ENCODE measurements at regions not wholly inside any gene's neighbourhood (a gene's known extent, or its start where the extent isn't known, plus 50 kb on each side); places are given as distances from the start of the nearest gene placed in this dataset.

- DNase-seq (ENCODE audit: low spot score in 2 of 2): no peak
- intact Hi-C loops (cut with DNase I; ENCODE audit: low total_unique reads): no loop called here
- no peaks in the 10 kb centered on the region for H3K27me3 ChIP-seq
- H3K27ac ChIP-seq: no peak overlapping the region
- TF ChIP-seq CTCF (IDR thresholded peaks at IDR 0.05) (no peak), POLR2AphosphoS5 (IDR thresholded peaks at IDR 0.05) (no peak), POLR2A (IDR thresholded peaks at IDR 0.05) (no peak)
- H3K4me3 ChIP-seq: no peak overlapping the region
- no peaks in the 10 kb centered on the region for H3K36me3 ChIP-seq
- H3K9me3 ChIP-seq: no peaks in the 10 kb centered on the region
- H3K4me1 ChIP-seq: no peaks in the 10 kb centered on the region
Measured at GRCh38 chr16:9476744-9477143, 385.3 kb downstream of the HAPSTR1 start.

GRCh38 chr16:9479008-9479407 lies 387.6 kb downstream of the HAPSTR1 start:
- Histone ChIP-seq H3K27ac (no peak overlapping the region), H3K9me3 (no peaks in the 10 kb centered on the region), H3K4me1 (no peaks in the 10 kb centered on the region), H3K36me3 (no peaks in the 10 kb centered on the region), H3K27me3 (no peaks in the 10 kb centered on the region), H3K4me3 (no peak overlapping the region)
- no peak for TF ChIP-seq CTCF (IDR thresholded peaks at IDR 0.05)
- no peak for TF ChIP-seq POLR2A (IDR thresholded peaks at IDR 0.05)
- no peak for TF ChIP-seq POLR2AphosphoS5 (IDR thresholded peaks at IDR 0.05)
- intact Hi-C loops (cut with DNase I; ENCODE audit: low total_unique reads): no loop called here
- no peak for DNase-seq (ENCODE audit: low spot score in 2 of 2)

- Histone ChIP-seq H3K36me3 (no peaks in the 10 kb centered on the region), H3K27me3 (no peaks in the 10 kb centered on the region), H3K9me3 (no peaks in the 10 kb centered on the region), H3K4me3 (no peak overlapping the region), H3K27ac (no peak overlapping the region), H3K4me1 (no peaks in the 10 kb centered on the region)
- intact Hi-C loops (cut with DNase I; ENCODE audit: low total_unique reads): no loop called here
- no peak for DNase-seq (ENCODE audit: low spot score in 2 of 2)
- TF ChIP-seq CTCF (IDR thresholded peaks at IDR 0.05) (no peak), POLR2A (IDR thresholded peaks at IDR 0.05) (no peak), POLR2AphosphoS5 (IDR thresholded peaks at IDR 0.05) (no peak)
Measured at GRCh38 chr16:9480503-9480902, 389.1 kb downstream of the HAPSTR1 start.

- intact Hi-C loops (cut with DNase I; ENCODE audit: low total_unique reads): no loop called here
- H3K27me3 ChIP-seq: no peaks in the 10 kb centered on the region
Measured at GRCh38 chr16:9481747-9482730, 390.6 kb downstream of the HAPSTR1 start.

More at GRCh38 chr16:9481747-9482730, 390.6 kb downstream of the HAPSTR1 start:
- no peak for DNase-seq (ENCODE audit: low spot score in 2 of 2)
- H3K36me3 ChIP-seq: no peaks in the 10 kb centered on the region
- no peaks in the 10 kb centered on the region for H3K9me3 ChIP-seq
- no peak overlapping the region for H3K4me3 ChIP-seq
- TF ChIP-seq POLR2AphosphoS5 (IDR thresholded peaks at IDR 0.05) (no peak), CTCF (IDR thresholded peaks at IDR 0.05) (no peak), POLR2A (IDR thresholded peaks at IDR 0.05) (no peak)
- H3K27ac ChIP-seq: no peak overlapping the region
- H3K4me1 ChIP-seq: no peaks in the 10 kb centered on the region

Data from breast epithelium (tissue), 4 donors.